Panc1 (cell line): ENCODE measurements at regions not wholly inside any gene's neighbourhood (a gene's known extent, or its start where the extent isn't known, plus 50 kb on each side); places are given as distances from the start of the nearest gene placed in this dataset.

Experiments
- ATAC-seq: fragments of 200-7000 bp; cut with Tn5 transposase; 2 replicates; pipeline ENCODE4 v1.9.1; 2020; ENCODE audit warnings: mild to moderate bottlenecking, moderate library complexity
- BruUV-seq: library from RNA; stranded (reverse); fragments of 400-500 nt; replicated peaks from 2 replicates; lab custom pipeline; 2021; lab: Mats Ljungman, UMichigan
- CTCF ChIA-PET: fragments of 300-600 bp; sonication (Branson Sonifier 250); formaldehyde crosslinking; loops from one replicate; lab custom pipeline; 2022; ENCODE audit warnings: antibody characterized with exemption; lab: Charles Lee
- POLR2A ChIA-PET: fragments of 300-600 bp; sonication (Branson Sonifier 250); formaldehyde crosslinking; loops from one replicate; lab custom pipeline; 2022; ENCODE audit warnings: antibody characterized with exemption; lab: Charles Lee
- DNase-seq: peaks from one replicate; pipeline ENCODE4 v3.0.0-alpha.2; 2010; ENCODE audit warnings: low read depth, low spot score
- H3K27ac ChIP-seq: 2 replicates; pipeline ENCODE4 v1.5.1; 2011; ENCODE audit warnings: mild to moderate bottlenecking, low read length, inconsistent platforms
- H3K27me3 ChIP-seq: fragments of 200-500 bp; sonication (Bioruptor generic); 2 replicates; pipeline ENCODE4 v1.6.0; 2014; ENCODE audit warnings: low read length, inconsistent platforms; ENCODE audit not compliant: control insufficient read depth, insufficient read depth
- H3K36me3 ChIP-seq: fragments of 200-500 bp; sonication (Bioruptor generic); 2 replicates; pipeline ENCODE4 v1.5.1; 2014; ENCODE audit warnings: inconsistent platforms, mild to moderate bottlenecking, low read length, moderate library complexity; ENCODE audit not compliant: control insufficient read depth, insufficient read depth
- H3K4me1 ChIP-seq: 2 replicates; pipeline ENCODE4 v1.5.1; 2011; ENCODE audit warnings: inconsistent platforms, mild to moderate bottlenecking, low read length, moderate library complexity; ENCODE audit not compliant: control insufficient read depth, insufficient read depth
- H3K4me3 ChIP-seq, 2 experiments: 2 replicates each; pipeline ENCODE4 v1.5.1; 2011 to 2012; ENCODE audit warnings: low read depth in 2 of 2, low read length in 2 of 2, mild to moderate bottlenecking in 2 of 2, inconsistent platforms in 1 of 2, moderate library complexity in 1 of 2
- H3K9me3 ChIP-seq: fragments of 200-500 bp; sonication (Bioruptor generic); 2 replicates; pipeline ENCODE4 v1.5.1; 2014; ENCODE audit warnings: low read depth, mild to moderate bottlenecking, inconsistent platforms, low read length, moderate library complexity; ENCODE audit not compliant: control insufficient read depth, insufficient read depth
- CTCF ChIP-seq: fragments of 450-650 bp; IDR thresholded peaks from 2 replicates; pipeline ENCODE4 v1.5.1; 2017; ENCODE audit warnings: mild to moderate bottlenecking
- POLR2AphosphoS5 ChIP-seq: IDR thresholded peaks from 2 replicates; pipeline ENCODE4 v1.6.1; 2012; ENCODE audit warnings: mild to moderate bottlenecking, low read depth, low read length, moderate library complexity
- REST ChIP-seq, 2 experiments: IDR thresholded peaks; 2 replicates each; pipeline ENCODE4 v1.6.1; 2011 to 2012; ENCODE audit warnings: low read depth in 2 of 2, control low read depth in 1 of 2, low read length in 1 of 2, mild to moderate bottlenecking in 1 of 2, moderate library complexity in 1 of 2; ENCODE audit not compliant: insufficient read depth in 1 of 2
- SIN3A ChIP-seq: IDR thresholded peaks from 2 replicates; pipeline ENCODE4 v1.6.1; 2012; ENCODE audit warnings: low read depth, mild to moderate bottlenecking, low read length, moderate library complexity, borderline replicate concordance; ENCODE audit not compliant: insufficient read depth
- TCF7L2 ChIP-seq: IDR thresholded peaks from 2 replicates; pipeline ENCODE4 v1.6.1; 2011; ENCODE audit warnings: mild to moderate bottlenecking, low read depth, low read length, inconsistent platforms
- in situ Hi-C: cut with HindIII; loops from 2 replicates; pipeline ENCODE4 v1.10.0; 2016; ENCODE audit warnings: low sequenced_read_pairs, low pct_unique_long_range_greater_than_20kb
- intact Hi-C: fragments of 100-400 bp; cut with micrococcal nuclease; formaldehyde crosslinking; loops from one replicate; pipeline ENCODE4 v1.10.0; 2022; ENCODE audit not compliant: unreplicated experiment

- ChIA-PET CTCF (no interaction called here), POLR2A (no interaction called here)
- H3K27ac ChIP-seq, result no peak overlapping the region
- no peaks in the 10 kb centered on the region for H3K36me3 ChIP-seq
- TF ChIP-seq REST (IDR thresholded peaks at IDR 0.05; ENCODE audit: insufficient read depth in 1 of 2, low read depth in 2 of 2, low read length in 1 of 2) (no peak), SIN3A (no peak), POLR2AphosphoS5 (no peak), CTCF (no peak), TCF7L2 (no peak)
- no peak overlapping the region for H3K4me3 ChIP-seq
- DNase-seq (no peak), ATAC-seq (no peak)
- intact Hi-C loops, result no loop called here
- H3K4me1 ChIP-seq, result no peaks in the 10 kb centered on the region
- in situ Hi-C loops, result no loop called here
- H3K9me3 ChIP-seq, result no peaks in the 10 kb centered on the region
- BruUV-seq, result no TSS peak
- H3K27me3 ChIP-seq, result no peaks in the 10 kb centered on the region
Measured at GRCh38 chr16:6698548-6698947, 634.1 kb upstream of the RBFOX1 start.

GRCh38 chr16:6695666-6696065, 637.0 kb upstream of the RBFOX1 start:
- BruUV-seq, result no TSS peak
- Histone ChIP-seq H3K36me3 (no peaks in the 10 kb centered on the region), H3K27me3 (no peaks in the 10 kb centered on the region; the same call in 1 of the 2 replicates), H3K9me3 (no peaks in the 10 kb centered on the region), H3K27ac (no peak overlapping the region), H3K4me1 (no peaks in the 10 kb centered on the region), H3K4me3 (no peak overlapping the region)
- ATAC-seq, result no peak
- CTCF ChIA-PET, result no interaction called here
- POLR2A ChIA-PET, result no interaction called here
- intact Hi-C loops (no loop called here), in situ Hi-C loops (no loop called here)
- TF ChIP-seq REST (IDR thresholded peaks at IDR 0.05; ENCODE audit: insufficient read depth in 1 of 2, low read depth in 2 of 2, low read length in 1 of 2) (no peak), TCF7L2 (no peak), CTCF (no peak), SIN3A (no peak), POLR2AphosphoS5 (no peak)
- DNase-seq, result no peak
